Type B pancreatic cell (in vitro differentiated cells): ENCODE measurements at regions not wholly inside any gene's neighbourhood (a gene's known extent, or its start where the extent isn't known, plus 50 kb on each side); places are given as distances from the start of the nearest gene placed in this dataset.

Experiments
- DNase-seq: peaks from one replicate; pipeline ENCODE4 v3.0.0; 2021; ENCODE audit warnings: mixed read lengths; ENCODE audit not compliant: unreplicated experiment; ENCODE audit errors: extremely low spot score
- H3K27ac Mint-ChIP-seq: 2 replicates; pipeline ENCODE4 v1.8.0; 2021; ENCODE audit warnings: mild to moderate bottlenecking, mixed read lengths
- H3K27me3 Mint-ChIP-seq: 2 replicates; pipeline ENCODE4 v1.8.0; 2021; ENCODE audit warnings: mixed read lengths
- H3K36me3 Mint-ChIP-seq: 2 replicates; pipeline ENCODE4 v1.8.0; 2021; ENCODE audit warnings: mixed read lengths
- H3K4me1 Mint-ChIP-seq: one replicate; pipeline ENCODE4 v1.8.0; 2021; ENCODE audit warnings: mixed read lengths; ENCODE audit not compliant: unreplicated experiment
- H3K4me3 Mint-ChIP-seq: 2 replicates; pipeline ENCODE4 v1.8.0; 2021; ENCODE audit warnings: mild to moderate bottlenecking, mixed read lengths
- H3K9me3 Mint-ChIP-seq: 2 replicates; pipeline ENCODE4 v1.8.0; 2021; ENCODE audit warnings: mixed read lengths
- TF ChIP-seq, protein P1 (sequence below): fragments of 200-600 bp; sonication (generic); conservative IDR thresholded peaks from 2 replicates; pipeline ENCODE4 v1.5.0; 2021; ENCODE audit warnings: antibody characterized with exemption, mild to moderate bottlenecking

DNA sequence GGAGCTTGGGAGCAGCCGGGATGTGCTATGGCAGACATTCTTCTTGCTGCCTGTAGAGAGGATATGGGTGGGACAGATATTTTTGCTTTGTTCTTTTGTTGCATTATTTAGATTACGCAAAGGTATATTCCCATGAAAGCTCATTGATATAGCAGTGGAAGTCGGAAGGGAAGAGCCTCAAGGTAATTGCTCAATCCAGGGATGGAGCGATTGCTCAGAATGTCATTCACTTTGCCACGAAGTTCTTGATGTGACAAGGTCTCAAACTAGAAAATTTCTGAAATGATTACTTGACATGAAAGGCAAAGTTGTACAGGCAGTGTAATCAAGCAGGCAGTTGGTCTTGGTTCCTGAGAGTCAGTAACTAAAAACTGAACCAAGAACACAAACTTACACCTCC lies 615.6 kb upstream of the CDH4 start:
- Mint-ChIP-seq H3K27me3 (peaks cover 13% of the 10 kb centered on the region), H3K36me3 (no peaks in the 10 kb centered on the region), H3K4me3 (no peak overlapping the region), H3K27ac (no peak overlapping the region), H3K9me3 (peaks cover 6% of the 10 kb centered on the region), H3K4me1 (no peaks in the 10 kb centered on the region)
- TF ChIP-seq, protein P1, sequence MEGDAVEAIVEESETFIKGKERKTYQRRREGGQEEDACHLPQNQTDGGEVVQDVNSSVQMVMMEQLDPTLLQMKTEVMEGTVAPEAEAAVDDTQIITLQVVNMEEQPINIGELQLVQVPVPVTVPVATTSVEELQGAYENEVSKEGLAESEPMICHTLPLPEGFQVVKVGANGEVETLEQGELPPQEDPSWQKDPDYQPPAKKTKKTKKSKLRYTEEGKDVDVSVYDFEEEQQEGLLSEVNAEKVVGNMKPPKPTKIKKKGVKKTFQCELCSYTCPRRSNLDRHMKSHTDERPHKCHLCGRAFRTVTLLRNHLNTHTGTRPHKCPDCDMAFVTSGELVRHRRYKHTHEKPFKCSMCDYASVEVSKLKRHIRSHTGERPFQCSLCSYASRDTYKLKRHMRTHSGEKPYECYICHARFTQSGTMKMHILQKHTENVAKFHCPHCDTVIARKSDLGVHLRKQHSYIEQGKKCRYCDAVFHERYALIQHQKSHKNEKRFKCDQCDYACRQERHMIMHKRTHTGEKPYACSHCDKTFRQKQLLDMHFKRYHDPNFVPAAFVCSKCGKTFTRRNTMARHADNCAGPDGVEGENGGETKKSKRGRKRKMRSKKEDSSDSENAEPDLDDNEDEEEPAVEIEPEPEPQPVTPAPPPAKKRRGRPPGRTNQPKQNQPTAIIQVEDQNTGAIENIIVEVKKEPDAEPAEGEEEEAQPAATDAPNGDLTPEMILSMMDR: no peak
- no peak for DNase-seq

- no peaks in the 10 kb centered on the region for H3K4me1 Mint-ChIP-seq
- TF ChIP-seq, protein P1: no peak
- H3K36me3 Mint-ChIP-seq: no peaks in the 10 kb centered on the region
- H3K4me3 Mint-ChIP-seq: no peak overlapping the region
- peaks cover 6% of the 10 kb centered on the region for H3K9me3 Mint-ChIP-seq
- peaks cover 4% of the 10 kb centered on the region for H3K27me3 Mint-ChIP-seq
- DNase-seq: no peak
- H3K27ac Mint-ChIP-seq: no peak overlapping the region
Observed at GRCh38 chr20:60637801-60638200, 614.3 kb upstream of the CDH4 start.

- peaks cover 4% of the 10 kb centered on the region for H3K27me3 Mint-ChIP-seq
- no peak overlapping the region for H3K27ac Mint-ChIP-seq
- no peaks in the 10 kb centered on the region for H3K36me3 Mint-ChIP-seq
- H3K4me1 Mint-ChIP-seq: no peaks in the 10 kb centered on the region
- DNase-seq: no peak
- peaks cover 6% of the 10 kb centered on the region for H3K9me3 Mint-ChIP-seq
- H3K4me3 Mint-ChIP-seq: no peak overlapping the region
- TF ChIP-seq, protein P1: no peak
Observed at GRCh38 chr20:60638430-60639098, 613.5 kb upstream of the CDH4 start.

DNA sequence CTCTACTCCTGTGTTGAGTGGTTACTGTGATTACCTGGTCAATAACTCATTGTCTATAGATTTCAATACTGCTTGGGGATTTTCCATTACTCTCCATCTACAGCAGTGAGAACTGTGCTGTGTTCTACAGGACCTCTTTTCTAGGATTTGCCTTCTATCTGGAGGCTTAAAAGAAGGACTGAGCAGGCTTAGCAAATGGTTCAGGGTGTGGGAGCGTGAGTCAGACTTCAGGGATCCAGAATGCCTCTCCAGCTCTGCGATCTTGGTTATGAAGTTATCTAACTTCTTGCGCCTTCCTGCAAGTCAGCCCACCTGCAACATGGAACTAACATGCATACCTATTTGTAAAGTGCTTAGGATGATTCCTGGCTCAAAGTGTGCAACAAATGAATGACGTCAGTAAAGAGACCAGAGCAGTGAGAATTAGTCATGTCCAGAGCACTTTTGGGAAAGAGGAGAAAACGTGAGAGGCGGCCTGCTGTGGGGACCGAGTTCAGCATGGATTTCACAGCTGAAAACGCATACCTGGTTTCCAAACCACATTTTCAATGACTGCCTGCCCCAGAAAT lies 610.1 kb upstream of the CDH4 start:
- TF ChIP-seq, protein P1: no peak

DNA sequence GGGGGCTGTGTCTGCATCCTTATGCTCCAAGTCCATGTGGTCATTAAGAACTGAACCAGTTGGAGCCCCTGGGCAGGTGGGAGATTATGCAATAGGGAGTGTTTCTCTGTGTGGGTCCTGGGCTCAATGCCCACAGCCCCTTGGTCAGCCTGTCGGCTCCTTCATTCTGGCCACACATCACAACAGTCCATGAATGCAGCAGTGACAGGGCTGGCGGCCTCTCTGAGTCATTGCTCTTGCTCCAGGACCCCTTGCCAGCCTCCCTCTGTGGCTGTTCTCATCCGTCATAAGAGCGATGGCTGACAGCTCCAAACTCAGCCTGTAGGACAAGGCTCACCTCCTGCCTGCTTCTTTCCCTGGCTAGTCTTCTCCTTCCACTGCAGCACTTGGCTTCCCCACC lies 609.5 kb upstream of the CDH4 start:
- no peak overlapping the region for H3K27ac Mint-ChIP-seq
- H3K4me1 Mint-ChIP-seq: no peaks in the 10 kb centered on the region
- TF ChIP-seq, protein P1: no peak
- H3K36me3 Mint-ChIP-seq: no peaks in the 10 kb centered on the region
- peaks cover 8% of the 10 kb centered on the region for H3K27me3 Mint-ChIP-seq
- H3K9me3 Mint-ChIP-seq: no peaks in the 10 kb centered on the region
- no peak for DNase-seq
- H3K4me3 Mint-ChIP-seq: no peak overlapping the region

More for the DNA sequence above, 610.1 kb upstream of the CDH4 start:
- no peak overlapping the region for H3K27ac Mint-ChIP-seq
- no peaks in the 10 kb centered on the region for H3K9me3 Mint-ChIP-seq
- no peaks in the 10 kb centered on the region for H3K36me3 Mint-ChIP-seq
- no peaks in the 10 kb centered on the region for H3K4me1 Mint-ChIP-seq
- no peak overlapping the region for H3K4me3 Mint-ChIP-seq
- peaks cover 8% of the 10 kb centered on the region for H3K27me3 Mint-ChIP-seq
- no peak for DNase-seq
